HepG2 (cell line): ENCODE measurements at regions not wholly inside any gene's neighbourhood (a gene's known extent, or its start where the extent isn't known, plus 50 kb on each side); places are given as distances from the start of the nearest gene placed in this dataset.
A peak's percentile ranks its signal among the peaks of the same experiment; 100 is the strongest.

ENCODE experiments used
- ATAC-seq: fragments of 200-7000 bp; cut with Tn5 transposase; 3 replicates; pipeline ENCODE4 v1.9.1; 2020; ENCODE audit warnings: mild to moderate bottlenecking, moderate library complexity
- BruUV-seq: library from RNA; stranded (reverse); fragments of 400-500 nt; replicated peaks from 2 replicates; lab custom pipeline; 2021; lab: Mats Ljungman, UMichigan
- CTCF ChIA-PET: fragments of 300-600 bp; formaldehyde crosslinking; extraction: SDS; loops from one replicate; lab custom pipeline; 2021; ENCODE audit warnings: low total read pairs, inconsistent platforms, low intra/inter-chr PET ratio; lab: Yijun Ruan, JAX
- POLR2A ChIA-PET: fragments of 350-600 bp; sonication (Branson Sonifier 250); formaldehyde crosslinking; loops from one replicate; lab custom pipeline; 2020; ENCODE audit warnings: antibody characterized with exemption, inconsistent platforms; lab: Yijun Ruan, JAX
- DNase-seq: peaks from one replicate; pipeline ENCODE4 v3.0.0-alpha.2; 2015; ENCODE audit warnings: low spot score
- FAIRE-seq: peaks from 3 replicates; lab custom pipeline; 2011; peaks lifted over from hg19 to GRCh38; lab: Jason Lieb, UNC
- H2AFZ ChIP-seq: one replicate; pipeline ENCODE4 v1.6.1; 2011; ENCODE audit warnings: low read length, inconsistent platforms
- H3K27ac ChIP-seq: fragments of 300-600 bp; 3 replicates; pipeline ENCODE4 v1.8.0; 2011; ENCODE audit warnings: mixed run types, mild to moderate bottlenecking, mixed read lengths, low read length, inconsistent platforms; ENCODE audit not compliant: insufficient read depth; ENCODE audit errors: extremely low read length
- H3K27me3 ChIP-seq, 2 experiments: fragments of 200-600 bp in 1 of 2; 2 replicates in 1 of 2; 3 replicates in 1 of 2; pipeline versions ENCODE4 v1.6.0 to v1.8.0; 2011; ENCODE audit warnings: low read length in 2 of 2, mild to moderate bottlenecking in 2 of 2, moderate library complexity in 2 of 2, inconsistent platforms in 1 of 2; ENCODE audit not compliant: insufficient read depth in 2 of 2, control insufficient read depth in 1 of 2
- H3K36me3 ChIP-seq, 2 experiments: fragments of 200-600 bp in 1 of 2; replicated peaks in 1 of 2; 2 replicates in 1 of 2; 3 replicates in 1 of 2; pipeline versions ENCODE4 v1.5.1 to v1.8.0; 2011; ENCODE audit warnings: low read length in 2 of 2, inconsistent platforms in 1 of 2; ENCODE audit not compliant: insufficient read depth in 2 of 2, control insufficient read depth in 1 of 2
- H3K4me1 ChIP-seq: 2 replicates; pipeline ENCODE4 v1.5.1; 2012; ENCODE audit warnings: low read length, inconsistent platforms; ENCODE audit not compliant: insufficient read depth
- H3K4me2 ChIP-seq: 2 replicates; pipeline ENCODE4 v1.6.0; 2011; ENCODE audit warnings: low read depth, low read length, inconsistent platforms
- H3K4me3 ChIP-seq, 3 experiments: fragments of 200-600 bp in 1 of 3; sonication (generic), shearing (Covaris generic) in 1 of 3; replicated peaks in 1 of 3; 2 replicates each; pipeline ENCODE4 v1.5.1; 2011 to 2016; ENCODE audit warnings: low read length in 3 of 3, inconsistent platforms in 2 of 3, low read depth in 2 of 3, mild to moderate bottlenecking in 2 of 3, control low read depth in 1 of 3, mixed read lengths in 1 of 3; ENCODE audit not compliant: insufficient read depth in 1 of 3
- H3K79me2 ChIP-seq: one replicate; pipeline ENCODE4 v1.6.1; 2011; ENCODE audit warnings: low read length, inconsistent platforms; ENCODE audit not compliant: insufficient read depth
- H3K9ac ChIP-seq: 2 replicates; pipeline ENCODE4 v1.6.0; 2011; ENCODE audit warnings: mild to moderate bottlenecking, low read depth, low read length, inconsistent platforms; ENCODE audit not compliant: insufficient read depth
- H3K9me3 ChIP-seq: 2 replicates; pipeline ENCODE4 v1.5.1; 2012; ENCODE audit warnings: mild to moderate bottlenecking, low read length
- H4K20me1 ChIP-seq: 2 replicates; pipeline ENCODE4 v1.6.0; 2011; ENCODE audit warnings: inconsistent platforms, mild to moderate bottlenecking, low read length, moderate library complexity; ENCODE audit not compliant: insufficient read depth
- ATF2 ChIP-seq: sonication (generic); formaldehyde crosslinking; IDR thresholded peaks from 2 replicates; pipeline ENCODE4 v1.4.0; 2020; ENCODE audit warnings: missing genetic modification reagents
- ATF7 ChIP-seq, 2 experiments: fragments of 450-650 bp in 1 of 2; sonication (generic) in 1 of 2; formaldehyde crosslinking in 1 of 2; IDR thresholded peaks; 2 replicates each; pipeline versions ENCODE4 v1.4.0 to v1.6.1; 2016 to 2020; ENCODE audit warnings: antibody characterized with exemption in 1 of 2, mild to moderate bottlenecking in 1 of 2, missing genetic modification reagents in 1 of 2
- CREB1 ChIP-seq, 2 experiments: fragments of 450-650 bp in 1 of 2; IDR thresholded peaks; 2 replicates each; pipeline ENCODE4 v1.6.1; 2016 to 2017; ENCODE audit warnings: control low read depth in 1 of 2, mild to moderate bottlenecking in 1 of 2, missing compliant biosample characterization in 1 of 2, missing genetic modification characterization in 1 of 2
- HDAC2 ChIP-seq: sonication (generic); formaldehyde crosslinking; IDR thresholded peaks from 2 replicates; pipeline ENCODE4 v1.4.0; 2020; ENCODE audit warnings: missing genetic modification reagents
- HNRNPL ChIP-seq: fragments of 200-400 bp; formaldehyde crosslinking; IDR thresholded peaks from 2 replicates; pipeline ENCODE4 v1.6.1; 2017; ENCODE audit warnings: mild to moderate bottlenecking, low read depth, low read length
- NBN ChIP-seq: fragments of 450-650 bp; conservative IDR thresholded peaks from 2 replicates; pipeline ENCODE4 v1.6.1; 2017
- TOPORS ChIP-seq: sonication (generic); formaldehyde crosslinking; IDR thresholded peaks from 2 replicates; pipeline ENCODE4 v1.8.0; 2023; ENCODE audit warnings: mild to moderate bottlenecking, missing genetic modification reagents
- ZBTB14 ChIP-seq: sonication (generic); formaldehyde crosslinking; IDR thresholded peaks from 2 replicates; pipeline ENCODE4 v1.4.0; 2020; ENCODE audit warnings: missing genetic modification reagents
- ZNF441 ChIP-seq: sonication (generic); formaldehyde crosslinking; IDR thresholded peaks from 2 replicates; pipeline ENCODE4 v1.7.0; 2021; ENCODE audit warnings: missing genetic modification reagents, borderline replicate concordance
- ZNF576 ChIP-seq: sonication (generic); formaldehyde crosslinking; IDR thresholded peaks from 2 replicates; pipeline ENCODE4 v1.4.0; 2020; ENCODE audit warnings: mild to moderate bottlenecking, missing genetic modification reagents
- WGBS: methylation state at CpG from one replicate; pipeline ENCODE4 v1.1.6; 2017; ENCODE audit warnings: low lambda C conversion rate; 5-methylcytosine and 5-hydroxymethylcytosine counted together
- in situ Hi-C: cut with HindIII; loops from 2 replicates; pipeline ENCODE4 v1.10.0; 2017; ENCODE audit warnings: low pct_unique_long_range_greater_than_20kb; ENCODE audit not compliant: extremely low pct_ligation_motif_present
- intact Hi-C: fragments of 100-400 bp; cut with micrococcal nuclease; formaldehyde crosslinking; loops from one replicate; pipeline ENCODE4 v1.10.0; 2022; ENCODE audit not compliant: unreplicated experiment
- TF ChIP-seq, protein P1 (sequence below), 2 experiments: sonication (generic) in 1 of 2; formaldehyde crosslinking in 1 of 2; IDR thresholded peaks; 2 replicates each; pipeline versions ENCODE4 v1.4.0 to v1.6.1; 2016 to 2020; ENCODE audit warnings: borderline replicate concordance in 1 of 2, low read depth in 1 of 2, mild to moderate bottlenecking in 1 of 2, missing genetic modification reagents in 1 of 2

- H2AFZ ChIP-seq, result no peak overlapping the region
- no peak overlapping the region for H3K4me2 ChIP-seq
- H3K79me2 ChIP-seq, result no peaks in the 10 kb centered on the region
- intact Hi-C loops (no loop called here), in situ Hi-C loops (no loop called here)
- DNase-seq (no peak), FAIRE-seq (no peak), ATAC-seq (no peak)
- no peak overlapping the region for H3K9ac ChIP-seq
- TF ChIP-seq ZBTB14 (CRISPR knock-in tag) (no peak), ZNF576 (CRISPR knock-in tag) (no peak), ATF2 (CRISPR knock-in tag) (no peak), ZNF441 (no peak), ATF7 (IDR thresholded peaks at IDR 0.05) (peak; percentile 87), ATF7 (CRISPR knock-in tag; IDR thresholded peaks at IDR 0.05) (no peak), CREB1 (IDR thresholded peaks at IDR 0.05) (peak; percentile 35; the same call in 1 of the 2 replicates), CREB1 (CRISPR knock-in tag; IDR thresholded peaks at IDR 0.05) (no peak), NBN (no peak), HNRNPL (no peak), TOPORS (CRISPR knock-in tag) (no peak), HDAC2 (CRISPR knock-in tag) (no peak)
- TF ChIP-seq, protein P1, sequence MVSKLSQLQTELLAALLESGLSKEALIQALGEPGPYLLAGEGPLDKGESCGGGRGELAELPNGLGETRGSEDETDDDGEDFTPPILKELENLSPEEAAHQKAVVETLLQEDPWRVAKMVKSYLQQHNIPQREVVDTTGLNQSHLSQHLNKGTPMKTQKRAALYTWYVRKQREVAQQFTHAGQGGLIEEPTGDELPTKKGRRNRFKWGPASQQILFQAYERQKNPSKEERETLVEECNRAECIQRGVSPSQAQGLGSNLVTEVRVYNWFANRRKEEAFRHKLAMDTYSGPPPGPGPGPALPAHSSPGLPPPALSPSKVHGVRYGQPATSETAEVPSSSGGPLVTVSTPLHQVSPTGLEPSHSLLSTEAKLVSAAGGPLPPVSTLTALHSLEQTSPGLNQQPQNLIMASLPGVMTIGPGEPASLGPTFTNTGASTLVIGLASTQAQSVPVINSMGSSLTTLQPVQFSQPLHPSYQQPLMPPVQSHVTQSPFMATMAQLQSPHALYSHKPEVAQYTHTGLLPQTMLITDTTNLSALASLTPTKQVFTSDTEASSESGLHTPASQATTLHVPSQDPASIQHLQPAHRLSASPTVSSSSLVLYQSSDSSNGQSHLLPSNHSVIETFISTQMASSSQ (IDR thresholded peaks at IDR 0.05; ENCODE audit: low read depth), result no peak
- TF ChIP-seq, protein P1 (CRISPR knock-in tag; IDR thresholded peaks at IDR 0.05; ENCODE audit: borderline replicate concordance), result no peak
- no peak overlapping the region for H3K4me3 ChIP-seq
- 7% methylated on average over 12 of the region's 12 CpGs for WGBS
- no TSS peak for BruUV-seq
- CTCF ChIA-PET, result no interaction called here
- H3K4me1 ChIP-seq, result no peaks in the 10 kb centered on the region
- no peaks in the 10 kb centered on the region; the same call in 1 of the 2 replicates for H4K20me1 ChIP-seq
- POLR2A ChIA-PET, result no interaction called here
- peaks cover 4 to 85% of the 10 kb centered on the region in 2 experiments; a peak in 4 of 5 replicates for H3K27me3 ChIP-seq
- no peaks in the 10 kb centered on the region for H3K36me3 ChIP-seq
- no peak overlapping the region for H3K27ac ChIP-seq
- H3K9me3 ChIP-seq, result no peaks in the 10 kb centered on the region
Measured at GRCh38 chr16:86345516-86345915, 164.8 kb upstream of the FOXF1 start.
